Adrenal gland (tissue), 5 donors: ENCODE measurements at regions not wholly inside any gene's neighbourhood (a gene's known extent, or its start where the extent isn't known, plus 50 kb on each side); places are given as distances from the start of the nearest gene placed in this dataset.

Experiments
- CTCF ChIP-seq, 6 experiments: fragments of 450-650 bp in 4 of 6; fragments of 200-600 bp in 2 of 6; sonication (generic) in 1 of 6; IDR thresholded peaks; 1 replicate in 5 of 6; 2 replicates in 1 of 6; pipeline versions ENCODE4 v1.5.1 to v1.8.0; 2016 to 2021; ENCODE audit warnings: antibody characterized with exemption in 6 of 6, mild to moderate bottlenecking in 2 of 6, moderate library complexity in 1 of 6
- POLR2A ChIP-seq, 2 donors: fragments of 450-650 bp; IDR thresholded peaks; one replicate each; pipeline ENCODE4 v1.6.1; 2017; ENCODE audit warnings: antibody characterized with exemption in 2 of 2, mild to moderate bottlenecking in 2 of 2, moderate library complexity in 1 of 2
- donor health status: DM: no; HTN: no; CAD: no.

GRCh38 chr1:157404063-157404501 is 148.2 kb downstream of the FCRL5 start:
- TF ChIP-seq CTCF (IDR thresholded peaks at IDR 0.05) (no peak), POLR2A (IDR thresholded peaks at IDR 0.05) (no peak)
